ENCODE measurements at regions not wholly inside any gene's neighbourhood (a gene's known extent, or its start where the extent isn't known, plus 50 kb on each side); places are given as distances from the start of the nearest gene placed in this dataset.
"Not testable (repeated sequence)": the region's sequence is repeated elsewhere in the genome, so short reads cannot be mapped to it uniquely, and the experiment has no call there.

- Histone ChIP-seq H3K9ac (ENCODE audit: low read length) (no peak overlapping the region), H3K27me3 (ENCODE audit: control insufficient read depth in 1 of 2, insufficient read depth in 2 of 2, low read length in 2 of 2) (no peaks in the 10 kb centered on the region), H3K36me3 (ENCODE audit: insufficient read depth, low read length) (no peaks in the 10 kb centered on the region), H3K9me3 (ENCODE audit: low read length) (no peaks in the 10 kb centered on the region), H3K27ac (ENCODE audit: low read depth, low read length) (no peak overlapping the region), H3K4me3 (ENCODE audit: low read depth in 1 of 2, low read length in 2 of 2) (no peak overlapping the region), H3K4me1 (ENCODE audit: insufficient read depth, low read length) (no peaks in the 10 kb centered on the region)
Measured at GRCh38 chr14:21868442-21869046, 194.9 kb upstream of the OR4E1 start.

GRCh38 chr14:21867541-21867940 is 193.9 kb upstream of the OR4E1 start:
- H3K36me3 ChIP-seq (ENCODE audit: insufficient read depth, low read length): no peaks in the 10 kb centered on the region
- no peaks in the 10 kb centered on the region for H3K9me3 ChIP-seq (ENCODE audit: low read length)
- H3K9ac ChIP-seq (ENCODE audit: low read length): no peak overlapping the region
- no peak overlapping the region for H3K27ac ChIP-seq (ENCODE audit: low read depth, low read length)
- H3K27me3 ChIP-seq (ENCODE audit: control insufficient read depth in 1 of 2, insufficient read depth in 2 of 2, low read length in 2 of 2): no peaks in the 10 kb centered on the region
- H3K4me1 ChIP-seq (ENCODE audit: insufficient read depth, low read length): no peaks in the 10 kb centered on the region
- H3K4me3 ChIP-seq (ENCODE audit: low read depth in 1 of 2, low read length in 2 of 2): no peak overlapping the region

- Histone ChIP-seq H3K9me3 (ENCODE audit: low read length) (no peaks in the 10 kb centered on the region), H3K4me3 (ENCODE audit: low read depth in 1 of 2, low read length in 2 of 2) (no peak overlapping the region), H3K27ac (ENCODE audit: low read depth, low read length) (no peak overlapping the region), H3K4me1 (ENCODE audit: insufficient read depth, low read length) (no peaks in the 10 kb centered on the region), H3K36me3 (ENCODE audit: insufficient read depth, low read length) (no peaks in the 10 kb centered on the region), H3K27me3 (ENCODE audit: control insufficient read depth in 1 of 2, insufficient read depth in 2 of 2, low read length in 2 of 2) (no peaks in the 10 kb centered on the region), H3K9ac (ENCODE audit: low read length) (no peak overlapping the region)
Measured at GRCh38 chr14:21866479-21866878, 192.9 kb upstream of the OR4E1 start.

GRCh38 chr14:21863289-21863688 is 189.7 kb upstream of the OR4E1 start:
- no peaks in the 10 kb centered on the region for H3K36me3 ChIP-seq (ENCODE audit: insufficient read depth, low read length)
- H3K9ac ChIP-seq (ENCODE audit: low read length): no peak overlapping the region
- no peak overlapping the region for H3K4me3 ChIP-seq (ENCODE audit: low read depth in 1 of 2, low read length in 2 of 2)
- no peaks in the 10 kb centered on the region for H3K9me3 ChIP-seq (ENCODE audit: low read length)
- no peaks in the 10 kb centered on the region for H3K27me3 ChIP-seq (ENCODE audit: control insufficient read depth in 1 of 2, insufficient read depth in 2 of 2, low read length in 2 of 2)
- H3K4me1 ChIP-seq (ENCODE audit: insufficient read depth, low read length): no peaks in the 10 kb centered on the region
- H3K27ac ChIP-seq (ENCODE audit: low read depth, low read length): no peak overlapping the region

GRCh38 chr14:21861153-21861552 is 187.5 kb upstream of the OR4E1 start:
- no peaks in the 10 kb centered on the region for H3K9me3 ChIP-seq (ENCODE audit: low read length)
- H3K4me1 ChIP-seq (ENCODE audit: insufficient read depth, low read length): no peaks in the 10 kb centered on the region
- no peaks in the 10 kb centered on the region for H3K27me3 ChIP-seq (ENCODE audit: control insufficient read depth in 1 of 2, insufficient read depth in 2 of 2, low read length in 2 of 2)
- no peaks in the 10 kb centered on the region for H3K36me3 ChIP-seq (ENCODE audit: insufficient read depth, low read length)
- no peak overlapping the region for H3K27ac ChIP-seq (ENCODE audit: low read depth, low read length)
- no peak overlapping the region for H3K9ac ChIP-seq (ENCODE audit: low read length)
- no peak overlapping the region for H3K4me3 ChIP-seq (ENCODE audit: low read depth in 1 of 2, low read length in 2 of 2)

- no peaks in the 10 kb centered on the region for H3K27me3 ChIP-seq (ENCODE audit: control insufficient read depth in 1 of 2, insufficient read depth in 2 of 2, low read length in 2 of 2)
- H3K9ac ChIP-seq (ENCODE audit: low read length): no peak overlapping the region
- H3K9me3 ChIP-seq (ENCODE audit: low read length): no peaks in the 10 kb centered on the region
- no peaks in the 10 kb centered on the region for H3K4me1 ChIP-seq (ENCODE audit: insufficient read depth, low read length)
- no peaks in the 10 kb centered on the region for H3K36me3 ChIP-seq (ENCODE audit: insufficient read depth, low read length)
- no peak overlapping the region for H3K27ac ChIP-seq (ENCODE audit: low read depth, low read length)
- no peak overlapping the region for H3K4me3 ChIP-seq (ENCODE audit: low read depth in 1 of 2, low read length in 2 of 2)
Measured at GRCh38 chr14:21860172-21860571, 186.6 kb upstream of the OR4E1 start.

GRCh38 chr14:21852775-21853174 is 179.2 kb upstream of the OR4E1 start:
- H3K4me3 ChIP-seq (ENCODE audit: low read depth in 1 of 2, low read length in 2 of 2): no peak overlapping the region
- no peaks in the 10 kb centered on the region for H3K36me3 ChIP-seq (ENCODE audit: insufficient read depth, low read length)
- H3K27ac ChIP-seq (ENCODE audit: low read depth, low read length): no peak overlapping the region
- H3K27me3 ChIP-seq (ENCODE audit: control insufficient read depth in 1 of 2, insufficient read depth in 2 of 2, low read length in 2 of 2): no peaks in the 10 kb centered on the region
- no peak overlapping the region for H3K9ac ChIP-seq (ENCODE audit: low read length)
- no peaks in the 10 kb centered on the region for H3K4me1 ChIP-seq (ENCODE audit: insufficient read depth, low read length)
- H3K9me3 ChIP-seq (ENCODE audit: low read length): no peaks in the 10 kb centered on the region

GRCh38 chr14:21852061-21852664 is 178.5 kb upstream of the OR4E1 start:
- H3K9ac ChIP-seq (ENCODE audit: low read length): no peak overlapping the region
- no peak overlapping the region for H3K27ac ChIP-seq (ENCODE audit: low read depth, low read length)
- no peaks in the 10 kb centered on the region for H3K36me3 ChIP-seq (ENCODE audit: insufficient read depth, low read length)
- H3K9me3 ChIP-seq (ENCODE audit: low read length): no peaks in the 10 kb centered on the region
- no peaks in the 10 kb centered on the region for H3K27me3 ChIP-seq (ENCODE audit: control insufficient read depth in 1 of 2, insufficient read depth in 2 of 2, low read length in 2 of 2)
- H3K4me1 ChIP-seq (ENCODE audit: insufficient read depth, low read length): no peaks in the 10 kb centered on the region
- no peak overlapping the region for H3K4me3 ChIP-seq (ENCODE audit: low read depth in 1 of 2, low read length in 2 of 2)

GRCh38 chr14:21846902-21847301 is 173.3 kb upstream of the OR4E1 start:
- H3K27me3 ChIP-seq (ENCODE audit: control insufficient read depth in 1 of 2, insufficient read depth in 2 of 2, low read length in 2 of 2); H3K36me3 ChIP-seq (ENCODE audit: insufficient read depth, low read length); H3K4me3 ChIP-seq (ENCODE audit: low read depth in 1 of 2, low read length in 2 of 2); H3K9ac ChIP-seq (ENCODE audit: low read length); H3K4me1 ChIP-seq (ENCODE audit: insufficient read depth, low read length); H3K27ac ChIP-seq (ENCODE audit: low read depth, low read length); H3K9me3 ChIP-seq (ENCODE audit: low read length): not testable (repeated sequence)

- Histone ChIP-seq H3K9me3 (ENCODE audit: low read length) (no peaks in the 10 kb centered on the region), H3K27me3 (ENCODE audit: control insufficient read depth in 1 of 2, insufficient read depth in 2 of 2, low read length in 2 of 2) (no peaks in the 10 kb centered on the region), H3K9ac (ENCODE audit: low read length) (no peak overlapping the region), H3K4me3 (ENCODE audit: low read depth in 1 of 2, low read length in 2 of 2) (no peak overlapping the region), H3K4me1 (ENCODE audit: insufficient read depth, low read length) (no peaks in the 10 kb centered on the region), H3K36me3 (ENCODE audit: insufficient read depth, low read length) (no peaks in the 10 kb centered on the region), H3K27ac (ENCODE audit: low read depth, low read length) (no peak overlapping the region)
Measured at GRCh38 chr14:21846227-21846885, 172.7 kb upstream of the OR4E1 start.

GRCh38 chr14:21840765-21841164 is 167.1 kb upstream of the OR4E1 start:
- Histone ChIP-seq H3K27me3 (ENCODE audit: control insufficient read depth in 1 of 2, insufficient read depth in 2 of 2, low read length in 2 of 2) (no peaks in the 10 kb centered on the region), H3K9ac (ENCODE audit: low read length) (no peak overlapping the region), H3K4me1 (ENCODE audit: insufficient read depth, low read length) (no peaks in the 10 kb centered on the region), H3K9me3 (ENCODE audit: low read length) (no peaks in the 10 kb centered on the region), H3K4me3 (ENCODE audit: low read depth in 1 of 2, low read length in 2 of 2) (no peak overlapping the region), H3K27ac (ENCODE audit: low read depth, low read length) (no peak overlapping the region), H3K36me3 (ENCODE audit: insufficient read depth, low read length) (no peaks in the 10 kb centered on the region)

- H3K27me3 ChIP-seq (ENCODE audit: control insufficient read depth in 1 of 2, insufficient read depth in 2 of 2, low read length in 2 of 2): no peaks in the 10 kb centered on the region
Measured at GRCh38 chr14:21833836-21834235, 160.2 kb upstream of the OR4E1 start.

More at GRCh38 chr14:21833836-21834235, 160.2 kb upstream of the OR4E1 start:
- Histone ChIP-seq H3K9me3 (ENCODE audit: low read length) (no peaks in the 10 kb centered on the region), H3K4me1 (ENCODE audit: insufficient read depth, low read length) (no peaks in the 10 kb centered on the region), H3K4me3 (ENCODE audit: low read depth in 1 of 2, low read length in 2 of 2) (no peak overlapping the region), H3K9ac (ENCODE audit: low read length) (no peak overlapping the region), H3K36me3 (ENCODE audit: insufficient read depth, low read length) (no peaks in the 10 kb centered on the region), H3K27ac (ENCODE audit: low read depth, low read length) (no peak overlapping the region)
